MG63 (cell line): ENCODE measurements at regions not wholly inside any gene's neighbourhood (a gene's known extent, or its start where the extent isn't known, plus 50 kb on each side); places are given as distances from the start of the nearest gene placed in this dataset.

Experiments
- DNase-seq: peaks from one replicate; pipeline ENCODE4 v3.0.0-alpha.2; 2020
- H3K27me3 ChIP-seq: fragments of 250-450 bp; sonication (Bioruptor Pico); 2 replicates; pipeline ENCODE4 v1.5.1; 2020; ENCODE audit warnings: mild to moderate bottlenecking, moderate library complexity
- H3K36me3 ChIP-seq: fragments of 250-450 bp; sonication (Bioruptor Pico); 2 replicates; pipeline ENCODE4 v1.5.1; 2020; ENCODE audit warnings: mild to moderate bottlenecking, moderate library complexity
- H3K4me3 ChIP-seq: fragments of 250-450 bp; sonication (Bioruptor Pico); 2 replicates; pipeline ENCODE4 v1.5.1; 2020; ENCODE audit warnings: mild to moderate bottlenecking, moderate library complexity
- H3K9me3 ChIP-seq: fragments of 250-450 bp; sonication (Bioruptor Pico); 2 replicates; pipeline ENCODE4 v1.5.1; 2020; ENCODE audit warnings: mild to moderate bottlenecking, moderate library complexity

- Histone ChIP-seq H3K4me3 (no peak overlapping the region), H3K27me3 (no peaks in the 10 kb centered on the region), H3K9me3 (no peaks in the 10 kb centered on the region; the same call in 1 of the 2 replicates), H3K36me3 (no peaks in the 10 kb centered on the region)
- no peak for DNase-seq
These were observed 158.1 kb upstream of the NREP start for GRCh38 chr5:111914966-111915636.

- H3K36me3 ChIP-seq, result no peaks in the 10 kb centered on the region
- no peak for DNase-seq
- no peak overlapping the region for H3K4me3 ChIP-seq
- no peaks in the 10 kb centered on the region for H3K27me3 ChIP-seq
- peaks cover 17% of the 10 kb centered on the region for H3K9me3 ChIP-seq
These were observed 145.4 kb upstream of the NREP start for GRCh38 chr5:111902436-111902835.

GRCh38 chr5:111901296-111901695, 144.3 kb upstream of the NREP start:
- DNase-seq, result no peak

GRCh38 chr5:111892949-111893348, 136.0 kb upstream of the NREP start:
- no peaks in the 10 kb centered on the region for H3K36me3 ChIP-seq
- no peak overlapping the region for H3K4me3 ChIP-seq
- no peak for DNase-seq
- no peaks in the 10 kb centered on the region for H3K27me3 ChIP-seq
- peaks cover 30% of the 10 kb centered on the region for H3K9me3 ChIP-seq

More at GRCh38 chr5:111901296-111901695, 144.3 kb upstream of the NREP start:
- H3K27me3 ChIP-seq, result no peaks in the 10 kb centered on the region
- H3K36me3 ChIP-seq, result no peaks in the 10 kb centered on the region
- peaks cover 17% of the 10 kb centered on the region for H3K9me3 ChIP-seq
- H3K4me3 ChIP-seq, result no peak overlapping the region

- Histone ChIP-seq H3K4me3 (no peak overlapping the region), H3K36me3 (no peaks in the 10 kb centered on the region), H3K9me3 (peaks cover 33% of the 10 kb centered on the region), H3K27me3 (no peaks in the 10 kb centered on the region)
- DNase-seq, result no peak
These were observed 130.7 kb upstream of the NREP start for GRCh38 chr5:111887706-111888105.

- no peaks in the 10 kb centered on the region; the same call in 1 of the 2 replicates for H3K9me3 ChIP-seq
- no peak for DNase-seq
- no peak overlapping the region for H3K4me3 ChIP-seq
- no peaks in the 10 kb centered on the region for H3K36me3 ChIP-seq
- no peaks in the 10 kb centered on the region; the same call in 1 of the 2 replicates for H3K27me3 ChIP-seq
These were observed 112.7 kb upstream of the NREP start for GRCh38 chr5:111869681-111870080.

GRCh38 chr5:111865356-111865755, 108.4 kb upstream of the NREP start:
- H3K9me3 ChIP-seq, result no peaks in the 10 kb centered on the region; the same call in 1 of the 2 replicates
- DNase-seq, result no peak
- H3K4me3 ChIP-seq, result no peak overlapping the region
- no peaks in the 10 kb centered on the region for H3K36me3 ChIP-seq
- no peaks in the 10 kb centered on the region; the same call in 1 of the 2 replicates for H3K27me3 ChIP-seq

GRCh38 chr5:111863801-111864200, 106.8 kb upstream of the NREP start:
- no peak overlapping the region for H3K4me3 ChIP-seq
- H3K9me3 ChIP-seq, result no peaks in the 10 kb centered on the region; the same call in 1 of the 2 replicates
- H3K27me3 ChIP-seq, result no peaks in the 10 kb centered on the region; the same call in 1 of the 2 replicates
- H3K36me3 ChIP-seq, result no peaks in the 10 kb centered on the region
- DNase-seq, result no peak

GRCh38 chr5:111859533-111860270, 102.7 kb upstream of the NREP start:
- Histone ChIP-seq H3K9me3 (no peaks in the 10 kb centered on the region; the same call in 1 of the 2 replicates), H3K36me3 (no peaks in the 10 kb centered on the region), H3K4me3 (no peak overlapping the region), H3K27me3 (no peaks in the 10 kb centered on the region)
- no peak for DNase-seq

GRCh38 chr5:111859031-111859430, 102.0 kb upstream of the NREP start:
- DNase-seq, result no peak
- Histone ChIP-seq H3K4me3 (no peak overlapping the region), H3K36me3 (no peaks in the 10 kb centered on the region), H3K9me3 (no peaks in the 10 kb centered on the region), H3K27me3 (no peaks in the 10 kb centered on the region)

- H3K36me3 ChIP-seq, result no peaks in the 10 kb centered on the region
- H3K27me3 ChIP-seq, result no peaks in the 10 kb centered on the region
- H3K9me3 ChIP-seq, result no peaks in the 10 kb centered on the region
- no peak for DNase-seq
- no peak overlapping the region for H3K4me3 ChIP-seq
These were observed 100.6 kb upstream of the NREP start for GRCh38 chr5:111857623-111858022.

GRCh38 chr5:111856876-111857466, 100.0 kb upstream of the NREP start:
- no peaks in the 10 kb centered on the region for H3K36me3 ChIP-seq
- H3K27me3 ChIP-seq, result no peaks in the 10 kb centered on the region
- no peak overlapping the region for H3K4me3 ChIP-seq
- H3K9me3 ChIP-seq, result no peaks in the 10 kb centered on the region
- no peak for DNase-seq

- H3K27me3 ChIP-seq, result no peaks in the 10 kb centered on the region
- DNase-seq, result no peak
- H3K4me3 ChIP-seq, result no peak overlapping the region
- no peaks in the 10 kb centered on the region for H3K36me3 ChIP-seq
- no peaks in the 10 kb centered on the region for H3K9me3 ChIP-seq
These were observed 98.4 kb upstream of the NREP start for GRCh38 chr5:111855356-111855755.

GRCh38 chr5:111854186-111854585, 97.2 kb upstream of the NREP start:
- no peaks in the 10 kb centered on the region for H3K9me3 ChIP-seq
- no peak overlapping the region for H3K4me3 ChIP-seq
- H3K36me3 ChIP-seq, result no peaks in the 10 kb centered on the region
- H3K27me3 ChIP-seq, result no peaks in the 10 kb centered on the region
- DNase-seq, result no peak

GRCh38 chr5:111853748-111854147, 96.8 kb upstream of the NREP start:
- Histone ChIP-seq H3K9me3 (no peaks in the 10 kb centered on the region), H3K36me3 (no peaks in the 10 kb centered on the region), H3K4me3 (no peak overlapping the region), H3K27me3 (no peaks in the 10 kb centered on the region)
- DNase-seq, result no peak

- DNase-seq, result no peak
- no peak overlapping the region for H3K4me3 ChIP-seq
These were observed 94.9 kb upstream of the NREP start for GRCh38 chr5:111851631-111852548.

GRCh38 chr5:111848476-111848875, 91.5 kb upstream of the NREP start:
- DNase-seq, result no peak

More at GRCh38 chr5:111851631-111852548, 94.9 kb upstream of the NREP start:
- Histone ChIP-seq H3K9me3 (no peaks in the 10 kb centered on the region), H3K27me3 (no peaks in the 10 kb centered on the region), H3K36me3 (no peaks in the 10 kb centered on the region)

More at GRCh38 chr5:111848476-111848875, 91.5 kb upstream of the NREP start:
- H3K27me3 ChIP-seq, result no peaks in the 10 kb centered on the region
- no peaks in the 10 kb centered on the region for H3K9me3 ChIP-seq
- H3K36me3 ChIP-seq, result no peaks in the 10 kb centered on the region
- no peak overlapping the region for H3K4me3 ChIP-seq
